ENCODE measurements at regions not wholly inside any gene's neighbourhood (a gene's known extent, or its start where the extent isn't known, plus 50 kb on each side); places are given as distances from the start of the nearest gene placed in this dataset.

DNA sequence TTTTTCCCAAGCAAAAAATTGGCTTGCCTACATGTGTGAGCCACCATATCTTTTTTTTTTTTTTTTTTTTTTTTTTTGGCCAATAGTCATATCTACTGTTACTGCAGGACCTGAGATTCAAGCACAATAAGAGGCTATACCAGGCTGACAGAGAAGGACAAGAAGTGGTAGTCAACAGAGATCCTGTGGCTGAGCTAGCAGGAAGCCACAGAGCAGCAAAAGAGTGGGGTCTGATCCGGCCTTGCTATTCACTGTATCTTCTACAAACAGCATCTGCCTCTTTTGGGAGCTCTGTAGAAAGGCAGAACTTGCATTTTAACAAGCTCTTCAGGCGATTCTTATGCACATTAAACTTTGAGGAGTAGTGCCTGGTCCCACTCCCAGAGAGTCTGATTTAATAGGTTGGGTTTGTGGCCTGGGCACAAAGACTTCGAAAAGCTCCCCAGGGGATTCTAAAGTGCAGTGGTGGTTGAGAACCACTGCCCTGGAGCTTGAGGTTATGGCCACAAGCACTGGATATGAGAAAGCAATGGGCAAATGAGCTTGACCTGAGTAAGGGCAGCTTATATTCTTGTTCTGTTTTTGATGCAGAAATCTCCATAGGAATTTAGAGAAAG is 162.8 kb downstream of the PIK3R1 start:
- no peak for TF ChIP-seq EZH2 (IDR thresholded peaks at IDR 0.05; ENCODE audit: borderline replicate concordance, insufficient read depth, low read depth, low read length, poor library complexity, severe bottlenecking)
- TF ChIP-seq, protein P1, sequence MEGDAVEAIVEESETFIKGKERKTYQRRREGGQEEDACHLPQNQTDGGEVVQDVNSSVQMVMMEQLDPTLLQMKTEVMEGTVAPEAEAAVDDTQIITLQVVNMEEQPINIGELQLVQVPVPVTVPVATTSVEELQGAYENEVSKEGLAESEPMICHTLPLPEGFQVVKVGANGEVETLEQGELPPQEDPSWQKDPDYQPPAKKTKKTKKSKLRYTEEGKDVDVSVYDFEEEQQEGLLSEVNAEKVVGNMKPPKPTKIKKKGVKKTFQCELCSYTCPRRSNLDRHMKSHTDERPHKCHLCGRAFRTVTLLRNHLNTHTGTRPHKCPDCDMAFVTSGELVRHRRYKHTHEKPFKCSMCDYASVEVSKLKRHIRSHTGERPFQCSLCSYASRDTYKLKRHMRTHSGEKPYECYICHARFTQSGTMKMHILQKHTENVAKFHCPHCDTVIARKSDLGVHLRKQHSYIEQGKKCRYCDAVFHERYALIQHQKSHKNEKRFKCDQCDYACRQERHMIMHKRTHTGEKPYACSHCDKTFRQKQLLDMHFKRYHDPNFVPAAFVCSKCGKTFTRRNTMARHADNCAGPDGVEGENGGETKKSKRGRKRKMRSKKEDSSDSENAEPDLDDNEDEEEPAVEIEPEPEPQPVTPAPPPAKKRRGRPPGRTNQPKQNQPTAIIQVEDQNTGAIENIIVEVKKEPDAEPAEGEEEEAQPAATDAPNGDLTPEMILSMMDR (IDR thresholded peaks at IDR 0.05) = no peak
